ENCODE measurements at regions not wholly inside any gene's neighbourhood (a gene's known extent, or its start where the extent isn't known, plus 50 kb on each side); places are given as distances from the start of the nearest gene placed in this dataset.

DNA sequence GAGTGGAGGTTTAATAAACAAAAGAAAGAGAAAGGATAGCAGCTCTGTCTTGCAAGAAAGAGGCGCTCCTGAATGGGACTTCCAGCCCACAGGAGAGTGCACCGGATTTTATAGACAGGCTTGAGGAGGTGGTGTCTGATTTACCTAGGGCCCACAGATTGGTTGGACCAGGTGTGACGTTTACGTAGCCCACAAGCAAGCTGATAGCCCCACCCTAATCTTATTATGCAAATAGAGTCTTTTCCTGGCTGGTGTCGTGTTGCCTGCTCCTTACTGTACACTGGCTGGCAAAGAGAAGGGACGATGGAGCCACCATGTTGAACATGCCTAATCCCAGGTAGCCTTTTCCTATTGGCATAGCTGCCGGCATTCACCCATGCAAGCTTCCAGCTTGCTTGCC lies 319.7 kb upstream of the POM121L12 start:
- intact Hi-C loops (cut with DNase I) = no loop called here

DNA sequence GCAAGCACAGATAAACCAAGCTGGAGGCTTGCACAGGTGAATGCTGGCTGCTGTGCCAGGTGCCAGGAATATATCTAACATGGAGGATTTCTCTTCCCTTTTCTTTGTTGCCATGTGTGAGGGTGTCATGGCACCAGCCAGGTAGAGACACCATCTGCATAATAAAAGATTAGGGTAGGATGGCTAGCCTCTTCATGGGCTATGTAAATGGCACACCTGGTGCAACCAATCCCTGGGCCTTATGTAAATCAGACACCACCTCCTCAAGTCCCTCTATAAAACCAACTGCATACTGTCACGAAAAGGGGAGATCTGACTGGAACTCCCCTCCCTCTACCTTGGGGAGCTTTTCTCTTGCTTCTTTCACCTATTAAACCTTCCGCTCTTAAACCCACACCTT lies 322.5 kb upstream of the POM121L12 start:
- DNase-seq = no peak
- intact Hi-C loops (cut with DNase I) = no loop called here

More for the DNA sequence above, 319.7 kb upstream of the POM121L12 start:
- no peak for DNase-seq

DNA sequence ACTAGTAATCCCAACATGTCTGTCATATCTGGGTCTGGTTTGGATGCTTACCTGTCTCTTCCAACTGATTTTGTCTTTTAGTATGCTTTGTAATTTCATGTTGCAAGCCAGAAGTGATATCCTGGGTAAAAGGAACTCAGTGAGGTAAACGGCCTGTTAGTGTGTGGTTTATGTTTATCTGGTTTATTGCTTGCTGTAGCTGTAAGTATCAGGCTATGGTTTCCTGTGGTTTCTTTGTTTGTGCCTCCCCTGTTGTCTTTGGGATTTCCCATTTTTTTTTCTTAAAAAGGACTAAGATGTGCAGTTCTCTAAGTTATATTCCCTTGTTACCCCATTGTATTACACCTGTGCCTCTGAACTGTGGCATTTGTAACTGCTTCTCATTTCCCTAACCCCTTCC lies 323.5 kb upstream of the POM121L12 start:
- intact Hi-C loops (cut with DNase I) = no loop called here

DNA sequence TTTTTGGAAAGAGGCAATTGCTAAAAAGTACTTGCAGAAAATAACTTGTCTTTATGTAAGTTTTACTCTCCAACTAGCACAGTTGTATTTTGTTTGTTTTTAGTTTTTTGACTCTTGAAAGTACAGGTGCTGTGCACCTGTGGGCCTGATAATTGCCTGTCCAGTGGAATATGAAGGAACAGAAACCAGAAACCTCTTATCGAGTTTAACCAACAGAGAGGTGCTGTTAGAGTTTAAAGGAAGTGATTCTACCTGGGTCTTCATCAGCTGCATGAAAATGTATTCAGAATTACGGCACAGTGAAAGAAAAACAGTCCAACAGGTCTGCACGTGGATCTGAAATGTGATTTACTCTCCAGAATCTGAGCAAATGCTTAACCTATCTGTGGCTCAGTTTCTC lies 326.6 kb upstream of the POM121L12 start:
- intact Hi-C loops (cut with DNase I) = no loop called here

More for the DNA sequence above, 323.5 kb upstream of the POM121L12 start:
- no peak for DNase-seq

DNA sequence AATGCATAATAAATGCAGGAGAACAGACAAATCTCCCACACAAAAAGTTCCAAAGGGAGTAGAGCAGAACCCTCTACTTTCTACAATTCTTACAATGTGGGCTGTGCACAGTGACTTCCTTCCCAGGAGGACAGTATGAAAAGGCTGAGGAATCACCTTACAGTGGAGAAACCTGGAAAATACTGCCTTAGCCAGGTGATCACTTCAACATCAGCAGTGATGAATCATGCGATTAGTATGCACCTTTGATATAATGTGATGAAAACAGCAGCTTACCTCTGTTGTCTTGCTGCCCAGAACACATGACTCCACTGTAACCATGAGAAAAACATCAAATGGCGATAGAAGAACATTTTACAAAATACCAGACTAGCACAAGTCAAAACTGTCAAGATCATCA lies 329.7 kb upstream of the POM121L12 start:
- DNase-seq = no peak
- intact Hi-C loops (cut with DNase I) = no loop called here

More for the DNA sequence above, 326.6 kb upstream of the POM121L12 start:
- DNase-seq = no peak

DNA sequence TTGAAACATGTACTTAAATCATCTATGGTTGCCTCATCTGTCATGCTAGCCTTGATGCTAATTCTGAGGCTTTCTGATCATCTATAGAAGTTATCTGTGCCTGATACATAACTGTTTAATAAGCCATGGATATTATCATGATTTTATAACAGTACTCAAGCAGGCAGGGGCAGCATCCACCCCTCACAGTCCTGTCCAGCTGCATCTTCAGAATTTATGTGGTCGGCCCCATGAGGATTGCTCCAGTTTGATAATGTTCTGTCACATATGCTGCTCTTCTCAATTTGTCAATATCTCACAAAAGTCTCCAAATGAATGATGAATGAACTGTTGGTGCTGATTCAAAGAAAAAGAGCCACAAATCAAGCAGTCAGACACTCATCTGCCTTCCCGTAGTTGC lies 335.1 kb upstream of the POM121L12 start:
- intact Hi-C loops (cut with DNase I) = no loop called here

DNA sequence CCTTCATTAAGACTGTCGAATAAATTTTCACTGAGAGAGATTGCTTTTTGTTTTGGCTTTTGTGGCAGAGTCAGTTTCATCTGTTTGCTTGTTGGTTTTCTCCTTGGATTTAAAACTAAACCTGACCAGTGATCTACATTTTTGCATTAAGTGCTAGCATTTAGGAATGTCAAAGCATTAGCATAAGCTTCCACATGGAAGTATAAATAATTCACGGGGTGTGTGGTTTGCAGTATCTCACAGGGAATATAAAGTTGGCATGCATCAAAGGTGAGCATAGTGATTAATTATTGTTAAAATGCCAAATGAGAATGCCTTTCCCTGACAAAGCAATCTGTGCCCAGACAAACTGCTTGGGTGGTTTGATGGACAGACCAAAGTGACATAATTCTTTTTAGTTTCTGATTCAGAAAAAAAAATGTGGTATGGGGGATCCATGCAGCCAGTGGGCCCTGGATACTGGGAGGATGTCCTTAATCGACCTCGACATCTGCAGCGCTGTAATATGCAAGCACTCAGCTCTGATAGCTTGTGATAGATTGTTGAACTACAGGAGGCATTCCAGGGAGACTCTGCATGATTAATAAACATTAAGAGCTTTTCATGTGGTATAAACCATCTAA lies 339.3 kb upstream of the POM121L12 start:
- no peak for DNase-seq
- intact Hi-C loops (cut with DNase I) = no loop called here

More for the DNA sequence above, 335.1 kb upstream of the POM121L12 start:
- no peak for DNase-seq

DNA sequence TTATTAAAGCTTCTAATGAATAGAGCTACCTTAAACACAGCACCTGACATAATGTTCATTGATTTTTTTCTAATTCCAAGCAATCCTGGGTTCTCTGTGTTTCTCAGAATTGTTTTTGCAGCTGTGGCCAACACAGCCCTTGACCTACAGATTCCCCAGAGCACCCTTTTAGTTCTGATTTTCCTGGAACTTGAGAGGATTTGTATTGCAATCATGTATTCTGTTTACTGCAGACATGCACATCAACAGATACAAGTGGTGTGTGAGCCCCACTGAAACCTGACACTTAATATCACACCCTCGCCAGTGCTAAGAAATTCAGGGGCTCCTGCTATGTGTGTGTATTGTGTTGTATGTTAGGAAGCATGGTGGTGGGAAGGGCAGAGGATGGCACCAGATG lies 344.2 kb upstream of the POM121L12 start:
- intact Hi-C loops (cut with DNase I) = no loop called here
- DNase-seq = no peak

DNA sequence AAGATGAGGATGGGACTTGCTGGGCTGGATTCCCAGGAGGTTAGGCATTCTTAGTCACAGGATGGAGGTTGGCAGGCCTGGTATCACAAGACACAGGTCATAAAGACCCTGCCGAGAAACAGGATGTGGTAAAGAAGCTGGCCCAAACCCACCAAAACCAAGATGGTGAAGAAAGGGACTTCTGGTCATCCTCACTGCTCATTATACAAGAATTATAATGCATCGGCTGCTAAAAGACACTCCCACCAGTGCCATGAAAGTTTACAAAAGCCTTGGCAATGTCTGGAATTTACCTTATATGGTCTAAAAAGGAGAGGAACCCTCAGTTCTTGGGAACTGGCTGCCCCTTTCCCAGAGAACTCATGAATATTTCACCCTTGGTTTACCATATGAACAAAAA lies 345.5 kb upstream of the POM121L12 start:
- intact Hi-C loops (cut with DNase I) = no loop called here
- DNase-seq = no peak

DNA sequence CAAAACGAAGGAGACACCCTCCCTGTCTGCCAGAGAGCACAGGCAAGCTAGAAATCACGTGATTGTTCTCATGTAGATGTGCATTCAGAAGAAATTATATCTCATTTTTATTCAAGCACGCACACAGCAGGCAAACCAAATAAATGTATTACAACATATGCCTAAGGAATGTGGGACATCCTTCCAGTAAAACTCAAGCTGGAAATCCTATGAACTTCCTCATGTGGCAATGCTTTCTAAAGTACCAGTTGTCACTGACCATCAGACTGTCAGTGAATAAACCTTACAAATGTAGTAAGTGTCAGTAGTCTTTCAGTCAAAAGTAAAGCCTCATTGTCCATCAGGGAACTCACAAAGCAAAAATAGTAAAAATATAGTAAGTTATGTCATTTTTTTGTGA lies 350.1 kb upstream of the POM121L12 start:
- no peak for DNase-seq
- intact Hi-C loops (cut with DNase I) = no loop called here

DNA sequence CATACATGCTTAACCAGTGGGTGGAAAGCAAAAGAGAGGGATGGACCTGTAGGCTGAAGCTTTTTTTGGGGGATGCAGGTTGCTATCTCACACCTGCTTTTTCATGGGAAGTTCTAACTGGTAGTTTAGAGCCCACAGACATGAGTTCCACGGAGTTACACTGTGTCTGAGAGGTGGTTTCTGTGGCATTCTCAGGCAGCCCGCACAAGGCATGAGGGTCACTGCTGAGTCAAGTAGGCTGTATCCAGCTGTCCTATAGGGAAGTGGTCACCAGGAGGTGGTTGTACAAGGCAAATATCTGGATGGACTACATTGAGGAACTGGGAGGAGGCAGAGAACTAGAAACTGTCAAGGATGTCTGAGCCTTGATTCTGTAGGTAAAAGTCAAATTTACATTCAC lies 351.0 kb upstream of the POM121L12 start:
- intact Hi-C loops (cut with DNase I) = no loop called here

DNA sequence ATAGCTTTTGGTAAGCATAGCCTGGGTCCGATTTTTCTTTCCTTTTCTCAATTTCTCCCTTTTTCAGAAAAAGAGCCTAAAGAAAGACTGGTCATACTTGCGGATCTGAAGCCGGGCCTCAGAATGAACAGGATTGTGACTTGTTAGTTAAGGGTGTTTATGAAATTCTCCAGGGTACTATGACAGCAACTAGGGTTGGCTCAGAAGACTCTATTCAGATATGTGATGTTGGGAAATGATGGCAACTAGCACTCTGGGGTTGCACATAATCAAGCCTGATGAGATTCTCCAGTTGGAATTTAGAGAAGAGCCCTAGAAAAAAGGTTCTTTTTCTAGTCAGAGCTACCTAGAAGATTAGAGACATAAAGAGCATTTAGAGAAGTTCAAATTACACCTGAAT lies 352.4 kb upstream of the POM121L12 start:
- intact Hi-C loops (cut with DNase I) = no loop called here
- no peak for DNase-seq

More for the DNA sequence above, 351.0 kb upstream of the POM121L12 start:
- peak in 1 of 10 donors; percentile 54 for DNase-seq

DNA sequence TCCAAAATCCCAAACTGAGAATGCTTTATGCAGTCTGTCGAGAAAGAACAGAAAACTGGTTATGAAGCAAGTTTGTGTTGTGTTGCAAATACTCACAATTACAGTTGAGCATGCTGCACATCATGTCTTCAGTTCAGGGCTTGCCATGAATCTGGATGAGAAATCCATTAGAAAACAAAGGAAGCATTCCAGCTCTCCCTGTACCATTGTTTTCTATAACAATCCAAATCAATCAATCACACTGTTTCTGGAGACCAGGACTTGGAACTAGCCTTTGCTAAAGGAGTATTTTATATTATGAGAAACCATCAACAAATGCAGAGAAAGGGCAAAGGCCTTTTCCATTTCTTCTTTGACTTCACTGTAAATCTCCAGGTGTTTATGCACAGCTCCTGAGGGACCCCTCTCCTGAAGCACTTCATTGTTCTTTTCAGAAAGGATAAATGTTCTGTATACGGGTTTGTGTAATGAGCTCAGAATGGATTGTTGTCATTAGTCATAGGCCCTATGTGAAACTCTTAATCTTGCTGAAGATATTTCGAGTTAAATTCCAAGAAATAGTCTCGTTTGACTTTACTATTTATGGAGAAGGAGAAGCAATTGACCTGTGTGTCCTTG lies 364.7 kb upstream of the POM121L12 start:
- DNase-seq = no peak

DNA sequence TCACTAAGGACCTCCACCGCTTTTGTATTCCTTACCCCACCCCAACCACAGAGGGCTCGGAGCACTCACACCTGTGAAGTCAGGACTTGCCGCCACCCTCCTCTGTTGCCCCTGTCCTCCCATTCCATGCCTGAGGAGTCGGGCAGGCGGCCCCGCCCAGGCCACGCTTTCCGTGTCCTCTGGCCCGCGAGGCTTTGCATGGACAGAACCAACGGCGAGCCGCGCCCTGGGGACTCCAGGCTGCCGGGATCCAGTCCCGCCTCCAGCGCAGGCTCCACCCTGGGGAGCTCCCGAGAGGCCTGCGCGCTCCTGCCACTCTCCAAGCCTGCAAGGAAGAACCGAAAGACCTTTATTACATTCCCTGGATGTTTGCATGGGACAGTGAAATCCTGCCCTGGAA lies 366.4 kb upstream of the POM121L12 start:
- DNase-seq = peak in 2 of 10 donors; percentile 70 to 75
- intact Hi-C loops (cut with DNase I) = no loop called here

More for the DNA sequence above, 364.7 kb upstream of the POM121L12 start:
- intact Hi-C loops (cut with DNase I) = no loop called here

DNA sequence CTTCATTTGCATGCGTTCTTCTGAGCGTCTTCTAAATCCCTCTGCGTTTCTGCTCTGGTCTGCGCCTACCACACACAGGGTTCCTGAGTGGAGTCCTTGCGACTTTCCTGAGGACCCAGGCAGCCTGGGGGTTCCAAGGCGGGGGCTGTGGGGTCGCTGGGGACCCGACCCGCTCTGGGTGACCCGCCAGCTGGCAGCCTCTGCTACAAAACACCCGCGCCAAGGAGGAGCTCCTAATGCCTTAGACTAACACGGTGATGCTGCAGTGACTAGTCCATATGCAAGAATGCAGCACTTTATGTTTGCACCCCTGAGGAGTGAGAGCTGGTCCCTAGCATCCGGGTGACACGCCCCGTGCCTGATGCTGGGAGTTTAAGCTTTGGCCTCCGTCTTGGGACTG lies 367.0 kb upstream of the POM121L12 start:
- intact Hi-C loops (cut with DNase I) = no loop called here
- DNase-seq = peak in 1 of 10 donors; percentile 74

DNA sequence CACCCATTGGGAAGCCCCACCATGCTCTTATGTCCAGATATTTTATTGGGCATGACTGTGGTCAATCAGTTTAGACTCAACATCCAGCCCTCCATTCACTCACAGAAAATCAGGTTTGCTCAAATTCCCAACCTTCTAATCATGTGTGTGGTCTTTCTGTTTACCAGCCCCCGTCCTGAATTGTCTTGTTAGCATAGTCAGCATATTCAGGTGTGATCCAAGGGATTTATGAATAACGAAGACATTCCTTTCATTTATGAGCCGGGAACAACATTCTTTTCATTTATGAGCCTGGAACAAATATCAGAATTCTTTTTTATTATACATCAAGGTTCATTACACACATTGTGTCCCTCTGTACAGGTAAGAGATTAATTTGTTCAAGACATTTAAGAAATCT lies 376.3 kb upstream of the POM121L12 start:
- no peak for DNase-seq
- intact Hi-C loops (cut with DNase I) = no loop called here

DNA sequence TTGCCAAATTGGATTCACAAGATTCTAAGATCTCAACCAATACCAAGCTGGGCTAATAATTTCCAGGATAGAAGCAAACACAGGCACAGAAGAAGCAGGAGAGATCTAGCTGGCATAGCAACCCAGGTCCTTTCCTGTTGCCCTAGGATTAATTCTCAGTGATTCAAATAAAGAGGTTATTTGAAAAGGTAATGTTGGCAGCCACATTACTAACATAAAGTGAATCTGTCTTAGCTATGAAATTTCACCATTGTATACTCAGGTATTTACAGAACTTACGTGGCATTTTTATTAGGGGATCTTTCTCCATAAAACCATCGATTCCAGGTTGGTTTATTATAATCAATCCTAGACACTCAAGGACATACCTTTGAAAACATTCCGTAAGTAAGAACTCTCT lies 379.3 kb upstream of the POM121L12 start:
- DNase-seq = no peak
- intact Hi-C loops (cut with DNase I) = no loop called here

DNA sequence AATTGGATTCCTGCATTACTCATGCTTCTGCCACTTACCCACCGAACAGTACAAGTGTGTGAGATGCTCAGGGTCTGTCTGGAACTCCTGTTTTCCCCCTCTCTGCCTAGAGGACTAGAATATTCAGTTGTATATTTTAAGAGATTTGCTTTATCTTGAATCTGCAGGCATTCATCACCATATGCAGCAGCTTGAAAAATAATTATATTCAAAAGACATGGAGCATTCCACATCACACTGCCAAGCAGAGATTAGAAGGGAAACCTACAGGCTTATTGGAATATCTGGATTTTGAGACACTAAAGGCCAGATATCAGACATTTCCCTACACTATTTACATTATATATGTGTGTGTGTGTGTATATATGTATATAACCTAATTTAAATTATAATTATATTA lies 382.8 kb upstream of the POM121L12 start:
- intact Hi-C loops (cut with DNase I) = no loop called here
- no peak for DNase-seq

DNA sequence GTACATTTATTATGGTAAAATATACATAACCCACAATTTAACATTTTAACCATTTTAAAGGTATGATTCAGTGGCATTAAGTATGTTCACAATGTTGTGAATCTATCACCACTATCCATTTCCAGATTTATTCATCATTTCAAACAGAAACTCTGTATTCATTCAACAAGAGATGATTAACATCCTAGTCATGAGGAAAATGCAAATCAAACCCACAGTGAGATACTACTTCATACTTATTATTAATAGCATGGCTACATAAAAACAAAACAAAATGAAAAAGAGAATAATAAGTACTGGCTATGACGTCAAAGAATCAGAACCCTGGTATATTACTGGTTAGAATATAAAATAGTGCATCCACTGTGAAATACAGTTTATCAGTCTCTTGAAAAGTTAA lies 386.6 kb upstream of the POM121L12 start:
- intact Hi-C loops (cut with DNase I) = no loop called here
- no peak for DNase-seq

DNA sequence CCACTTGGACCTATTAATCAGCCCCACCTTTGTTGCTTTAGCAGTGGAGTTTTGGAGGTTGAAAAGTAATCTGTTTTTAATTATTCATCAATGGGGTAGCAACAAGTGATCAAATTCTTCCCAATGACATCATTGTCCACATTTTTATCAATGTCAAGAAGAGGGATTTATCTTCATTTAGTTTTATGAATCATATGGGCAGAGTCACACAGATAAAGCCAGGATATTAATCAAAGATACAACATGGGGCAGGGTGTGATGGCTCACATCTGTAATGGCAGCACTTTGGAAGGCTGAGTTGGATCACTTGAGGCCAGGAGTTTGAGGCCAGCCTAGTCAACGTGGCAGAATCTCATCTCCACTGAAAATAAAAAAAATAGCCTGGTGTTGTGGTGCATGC lies 388.4 kb upstream of the POM121L12 start:
- no peak for DNase-seq
- intact Hi-C loops (cut with DNase I) = no loop called here

DNA sequence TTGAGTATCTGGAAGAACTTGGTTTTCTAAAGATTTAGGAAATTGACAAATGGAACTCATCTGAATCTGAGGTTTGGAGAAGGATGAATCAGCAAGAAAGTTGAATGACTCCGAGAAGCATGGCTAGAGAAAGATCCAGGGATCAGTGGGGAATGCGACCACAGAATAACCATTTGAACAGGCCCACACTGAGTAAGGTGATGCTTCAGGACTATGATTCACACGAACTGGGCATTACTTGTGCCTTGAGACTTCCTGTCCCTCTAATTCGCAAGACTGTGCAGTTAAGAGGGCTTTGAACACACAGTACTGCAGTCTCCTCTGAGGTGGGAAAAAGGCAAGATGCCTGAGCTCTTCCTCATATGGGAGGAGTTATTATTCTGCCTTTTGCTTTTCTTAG lies 395.5 kb upstream of the POM121L12 start:
- no peak for DNase-seq
- intact Hi-C loops (cut with DNase I) = no loop called here

DNA sequence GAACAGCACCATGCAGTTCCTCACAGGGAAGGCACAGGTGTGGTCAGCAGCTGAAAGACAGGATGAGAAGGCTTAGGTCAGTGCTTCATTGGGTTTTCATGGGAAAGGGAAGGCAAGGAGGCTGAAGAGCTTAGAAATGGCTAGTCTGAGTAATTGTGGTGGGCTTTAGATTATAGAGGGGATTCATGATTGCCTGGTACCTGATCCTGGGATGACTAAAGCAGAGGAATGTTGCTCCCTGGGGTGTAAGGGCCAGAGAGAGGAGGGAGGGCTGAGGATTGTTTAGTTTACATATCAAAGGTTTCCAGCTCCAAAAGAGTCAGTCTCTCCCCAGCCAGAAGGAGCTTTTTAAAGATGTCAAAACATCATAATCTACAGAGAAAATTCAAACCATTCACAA lies 396.3 kb upstream of the POM121L12 start:
- DNase-seq = no peak
- intact Hi-C loops (cut with DNase I) = no loop called here

DNA sequence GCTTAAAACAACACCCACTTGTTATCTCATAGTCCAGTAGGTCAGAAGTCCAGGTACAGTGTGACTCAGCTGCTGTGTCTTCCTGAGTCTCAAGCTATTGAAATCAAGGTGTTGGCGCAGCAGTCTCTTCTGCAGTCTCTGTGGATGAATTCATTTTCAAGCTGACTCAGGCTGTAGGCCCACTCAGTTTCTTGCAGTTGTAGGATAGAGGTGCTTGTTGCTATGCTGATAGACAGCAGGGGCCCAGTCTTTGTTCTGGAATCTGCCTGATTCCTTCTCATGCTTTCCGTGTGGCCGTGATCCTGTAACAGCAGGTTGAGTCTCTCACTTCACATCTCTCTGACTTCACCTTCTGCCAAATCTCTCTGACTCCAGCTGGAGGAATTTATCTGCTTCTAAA lies 400.4 kb upstream of the POM121L12 start:
- no peak for DNase-seq
- intact Hi-C loops (cut with DNase I) = no loop called here

Measured in posterior cingulate gyrus (tissue), 11 donors.